Eye (tissue), 1 donor: ENCODE measurements at regions not wholly inside any gene's neighbourhood (a gene's known extent, or its start where the extent isn't known, plus 50 kb on each side); places are given as distances from the start of the nearest gene placed in this dataset.

ENCODE experiments used
- DNase-seq: peaks from one replicate; pipeline ENCODE4 v3.0.0-alpha.2; 2015

DNA sequence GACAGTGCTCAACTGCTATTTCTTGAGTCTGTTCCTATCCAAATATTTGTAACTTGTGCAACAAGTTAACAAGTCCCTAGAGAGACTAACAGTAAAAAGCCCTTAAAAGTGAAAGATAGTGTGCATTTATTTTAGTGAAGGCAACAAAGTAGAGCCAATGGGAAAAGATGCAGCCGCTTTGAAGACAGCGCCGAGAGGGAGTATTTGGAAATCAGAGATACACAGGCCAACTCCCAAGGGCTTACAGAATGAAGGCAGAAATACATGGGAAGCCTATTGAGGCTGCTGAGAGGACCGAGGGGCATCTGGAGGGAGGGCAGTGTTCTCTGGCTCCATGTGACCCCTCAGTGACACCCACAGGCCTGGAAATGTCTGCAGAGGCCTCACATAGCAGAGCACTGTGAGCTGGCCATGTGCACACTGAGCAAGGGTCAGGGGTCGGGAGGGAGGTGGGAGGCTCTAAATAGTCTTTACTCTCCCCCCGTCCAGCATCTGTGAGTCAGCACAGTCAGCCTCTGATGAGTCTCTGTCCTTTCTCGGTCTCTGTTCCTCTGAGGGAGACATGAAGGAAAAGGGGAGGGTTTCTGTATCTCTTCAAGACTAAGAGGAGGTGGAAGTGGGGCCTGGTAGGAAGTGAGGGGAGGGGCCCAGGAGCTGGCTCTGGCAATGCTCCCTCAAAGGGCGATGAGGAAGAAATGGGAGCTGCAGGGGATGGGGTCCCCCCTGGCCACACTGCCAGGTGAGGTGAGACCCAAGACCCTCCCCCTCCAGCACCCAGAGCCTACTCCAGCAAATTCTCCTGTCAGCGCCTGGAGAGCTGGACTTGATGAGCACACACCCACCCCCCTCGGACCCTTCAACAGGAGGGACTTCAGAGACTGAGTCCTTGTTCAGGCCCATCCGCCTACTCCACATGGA lies 133.6 kb downstream of the SP3 start:
- peak; percentile 37 for DNase-seq

GRCh38 chr2:173834141-173834540 lies 131.0 kb downstream of the SP3 start:
- DNase-seq, result no peak

GRCh38 chr2:173835726-173836125 lies 129.4 kb downstream of the SP3 start:
- DNase-seq, result no peak

DNA sequence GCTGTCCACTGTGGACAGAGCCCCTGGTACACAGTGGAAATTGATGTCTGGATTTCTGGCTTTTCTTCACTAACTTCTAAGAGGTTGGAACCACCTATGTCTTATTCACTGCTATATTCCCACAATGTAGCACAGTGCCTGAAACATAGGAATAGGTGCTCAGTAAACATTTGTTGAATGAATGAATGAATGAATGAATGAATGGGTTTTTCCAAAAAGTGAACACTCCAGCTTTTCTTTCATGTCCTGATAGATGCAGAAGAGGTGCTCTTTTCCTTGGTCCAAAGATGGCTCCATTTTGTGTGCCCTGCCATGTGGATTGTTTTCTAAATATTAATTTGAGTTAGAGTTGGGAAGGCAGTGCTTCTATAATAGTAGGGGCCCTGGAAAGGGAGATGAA lies 124.1 kb downstream of the SP3 start:
- DNase-seq, result no peak

DNA sequence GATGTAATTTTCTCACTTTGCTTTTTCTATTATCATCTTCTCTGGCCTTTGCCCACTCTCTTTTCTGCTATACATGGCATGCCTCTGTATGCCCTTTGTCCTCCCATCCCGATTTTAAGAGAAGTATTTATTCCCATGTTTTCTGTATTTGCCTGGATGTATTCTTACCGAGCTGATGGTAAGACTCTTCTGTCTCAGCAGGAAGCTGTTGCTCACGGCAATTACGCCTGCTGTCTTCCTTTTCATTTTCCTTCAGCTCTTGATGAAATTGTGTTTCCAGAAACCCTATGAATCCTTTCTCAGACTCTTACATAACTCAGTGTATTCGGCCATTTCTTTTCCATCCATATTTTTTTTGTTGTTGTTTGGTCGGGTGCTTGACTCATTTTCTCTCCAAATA lies 121.6 kb downstream of the SP3 start:
- no peak for DNase-seq

DNA sequence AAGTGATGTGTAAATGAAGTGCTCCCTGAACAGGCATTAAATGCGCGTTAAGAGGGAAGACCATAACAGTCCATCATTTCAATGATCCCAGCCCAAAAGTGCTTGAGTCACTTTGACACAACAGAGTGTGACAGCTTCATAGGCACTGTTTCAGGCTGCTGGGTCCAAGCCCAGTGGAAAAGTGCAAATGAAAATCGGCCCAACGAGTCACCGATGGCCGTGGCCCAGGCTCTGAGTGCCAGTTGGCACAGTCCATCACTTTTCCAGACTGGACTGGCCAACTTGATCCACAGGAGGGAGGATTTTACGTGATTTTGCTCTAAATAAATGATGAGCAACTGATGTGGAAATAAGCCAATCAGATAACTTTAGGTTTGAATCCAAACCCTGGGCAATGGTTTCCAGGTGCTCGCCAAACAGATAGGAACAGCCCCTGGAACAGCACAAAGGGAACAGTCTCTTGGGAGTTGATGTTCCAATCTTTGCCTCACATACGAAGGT lies 114.0 kb downstream of the SP3 start:
- DNase-seq, result no peak

DNA sequence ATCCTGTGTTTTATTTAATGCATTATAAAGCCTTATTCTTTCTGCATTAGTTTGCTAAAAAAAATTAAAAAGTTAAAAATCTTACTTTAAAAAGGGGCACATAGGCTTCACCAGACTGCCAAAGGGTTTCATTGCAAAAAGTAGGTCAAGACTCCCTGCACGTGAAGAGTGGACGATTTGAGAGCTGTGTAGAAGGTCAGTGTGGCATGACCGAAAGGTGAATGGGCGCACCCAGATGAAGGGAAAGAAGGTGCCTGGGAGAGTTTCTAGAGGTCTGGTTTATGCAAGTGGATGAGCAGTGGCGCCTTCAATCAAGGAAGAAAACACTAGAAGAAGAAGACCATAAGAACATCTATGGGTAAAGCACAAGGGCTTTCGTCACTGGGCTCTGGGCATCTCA lies 111.0 kb downstream of the SP3 start:
- no peak for DNase-seq

- peak; percentile 20 for DNase-seq
Observed at GRCh38 chr2:173854840-173855239, 110.3 kb downstream of the SP3 start.

GRCh38 chr2:173855661-173856060 lies 109.5 kb downstream of the SP3 start:
- DNase-seq, result no peak
